ENCODE measurements at regions not wholly inside any gene's neighbourhood (a gene's known extent, or its start where the extent isn't known, plus 50 kb on each side); places are given as distances from the start of the nearest gene placed in this dataset.

DNA sequence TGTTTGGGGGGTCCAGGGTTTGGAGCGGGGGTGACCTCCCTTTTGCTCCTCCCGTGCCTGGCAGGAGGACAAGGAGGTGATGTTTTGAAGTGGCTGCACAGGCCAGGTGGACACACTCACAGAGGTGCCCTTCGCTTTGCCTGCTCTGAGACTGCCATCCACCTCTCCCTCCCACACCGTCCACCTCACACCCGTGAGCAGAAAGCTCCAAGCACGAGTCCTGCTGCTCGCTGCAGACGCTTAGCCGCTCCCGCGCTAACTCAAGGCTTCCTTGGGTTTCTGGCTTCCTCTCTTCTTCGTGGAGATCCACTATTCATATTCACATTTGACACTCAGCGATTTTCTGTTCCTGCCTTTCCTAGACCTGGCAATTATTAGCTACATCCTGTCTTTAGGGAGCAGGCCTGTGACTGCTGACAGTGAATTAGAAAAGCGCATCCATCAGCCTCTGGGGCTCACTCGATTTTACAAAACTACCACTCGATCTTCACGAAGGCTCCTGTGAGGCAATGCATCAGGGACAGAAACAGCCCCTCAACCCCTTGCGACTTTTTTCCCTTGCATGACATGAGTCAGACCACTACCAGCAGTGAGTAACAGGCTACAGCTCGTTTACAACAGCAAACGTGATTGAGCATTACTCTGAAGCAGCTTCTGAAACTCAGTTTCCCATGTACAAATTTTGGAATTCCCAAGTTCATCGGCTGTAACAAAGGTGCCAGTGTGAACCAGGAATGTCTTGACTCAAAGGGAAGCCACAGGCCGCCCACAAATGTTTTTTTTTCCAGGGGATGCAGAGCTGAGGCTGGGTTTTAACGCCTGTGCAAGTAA is 238.7 kb upstream of the SOX11 start:
- H4K20me1 ChIP-seq (ENCODE audit: control insufficient read depth, insufficient read depth, low read depth, low read length), result no peaks in the 10 kb centered on the region
- H3K4me1 ChIP-seq (ENCODE audit: control insufficient read depth, low read length), result no peaks in the 10 kb centered on the region
- no peaks in the 10 kb centered on the region for H3K79me2 ChIP-seq (ENCODE audit: control insufficient read depth, low read length)
- H3K4me2 ChIP-seq (ENCODE audit: low read length), result no peak overlapping the region
- no peaks in the 10 kb centered on the region for H3F3A ChIP-seq (ENCODE audit: control insufficient read depth, insufficient read depth)
- no peak overlapping the region for H3K27ac ChIP-seq (ENCODE audit: low read depth, low read length)
- no peaks in the 10 kb centered on the region for H3K27me3 ChIP-seq (ENCODE audit: control insufficient read depth, low read length)
- H3K9me3 ChIP-seq (ENCODE audit: control insufficient read depth, insufficient read depth, low read length), result no peaks in the 10 kb centered on the region
- H3K9me2 ChIP-seq (replicated peaks; ENCODE audit: control insufficient read depth, low read length), result no peaks in the 10 kb centered on the region
- no peaks in the 10 kb centered on the region for H3K36me3 ChIP-seq (ENCODE audit: control insufficient read depth, low read length)
- TF ChIP-seq EZH2phosphoT487 (IDR thresholded peaks at IDR 0.05; ENCODE audit: borderline replicate concordance, low read length), result no peak
- TF ChIP-seq, protein P1, sequence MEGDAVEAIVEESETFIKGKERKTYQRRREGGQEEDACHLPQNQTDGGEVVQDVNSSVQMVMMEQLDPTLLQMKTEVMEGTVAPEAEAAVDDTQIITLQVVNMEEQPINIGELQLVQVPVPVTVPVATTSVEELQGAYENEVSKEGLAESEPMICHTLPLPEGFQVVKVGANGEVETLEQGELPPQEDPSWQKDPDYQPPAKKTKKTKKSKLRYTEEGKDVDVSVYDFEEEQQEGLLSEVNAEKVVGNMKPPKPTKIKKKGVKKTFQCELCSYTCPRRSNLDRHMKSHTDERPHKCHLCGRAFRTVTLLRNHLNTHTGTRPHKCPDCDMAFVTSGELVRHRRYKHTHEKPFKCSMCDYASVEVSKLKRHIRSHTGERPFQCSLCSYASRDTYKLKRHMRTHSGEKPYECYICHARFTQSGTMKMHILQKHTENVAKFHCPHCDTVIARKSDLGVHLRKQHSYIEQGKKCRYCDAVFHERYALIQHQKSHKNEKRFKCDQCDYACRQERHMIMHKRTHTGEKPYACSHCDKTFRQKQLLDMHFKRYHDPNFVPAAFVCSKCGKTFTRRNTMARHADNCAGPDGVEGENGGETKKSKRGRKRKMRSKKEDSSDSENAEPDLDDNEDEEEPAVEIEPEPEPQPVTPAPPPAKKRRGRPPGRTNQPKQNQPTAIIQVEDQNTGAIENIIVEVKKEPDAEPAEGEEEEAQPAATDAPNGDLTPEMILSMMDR (IDR thresholded peaks at IDR 0.05; ENCODE audit: low read depth, low read length, poor library complexity, severe bottlenecking), result no peak
- H3K4me3 ChIP-seq (ENCODE audit: low read length), result no peak overlapping the region

DNA sequence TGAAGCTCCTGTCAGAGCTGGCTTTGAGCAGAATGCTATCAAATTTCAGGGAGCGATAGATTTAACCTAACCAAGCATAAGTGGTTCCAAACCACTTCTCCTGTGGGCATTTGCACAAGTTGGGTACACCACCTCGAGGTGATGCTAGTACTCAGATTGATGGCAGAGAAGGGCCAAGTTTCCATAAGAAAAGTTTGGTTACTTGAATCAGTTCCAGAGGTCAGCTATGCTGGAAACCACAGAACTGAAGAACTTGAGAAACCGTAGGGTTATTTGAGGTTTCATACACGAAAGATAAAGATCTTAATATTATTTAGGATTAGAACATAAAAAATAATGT is 238.2 kb upstream of the SOX11 start:
- no peak overlapping the region for H3K4me3 ChIP-seq (ENCODE audit: low read length)
- no peaks in the 10 kb centered on the region for H4K20me1 ChIP-seq (ENCODE audit: control insufficient read depth, insufficient read depth, low read depth, low read length)
- TF ChIP-seq, protein P1 (IDR thresholded peaks at IDR 0.05; ENCODE audit: low read depth, low read length, poor library complexity, severe bottlenecking), result no peak
- no peaks in the 10 kb centered on the region for H3K27me3 ChIP-seq (ENCODE audit: control insufficient read depth, low read length)
- no peak overlapping the region for H3K27ac ChIP-seq (ENCODE audit: low read depth, low read length)
- H3K4me2 ChIP-seq (ENCODE audit: low read length), result no peak overlapping the region
- H3K9me3 ChIP-seq (ENCODE audit: control insufficient read depth, insufficient read depth, low read length), result no peaks in the 10 kb centered on the region
- H3K9me2 ChIP-seq (replicated peaks; ENCODE audit: control insufficient read depth, low read length), result no peaks in the 10 kb centered on the region
- H3K4me1 ChIP-seq (ENCODE audit: control insufficient read depth, low read length), result no peaks in the 10 kb centered on the region
- no peaks in the 10 kb centered on the region for H3F3A ChIP-seq (ENCODE audit: control insufficient read depth, insufficient read depth)
- no peaks in the 10 kb centered on the region for H3K36me3 ChIP-seq (ENCODE audit: control insufficient read depth, low read length)
- H3K79me2 ChIP-seq (ENCODE audit: control insufficient read depth, low read length), result no peaks in the 10 kb centered on the region

DNA sequence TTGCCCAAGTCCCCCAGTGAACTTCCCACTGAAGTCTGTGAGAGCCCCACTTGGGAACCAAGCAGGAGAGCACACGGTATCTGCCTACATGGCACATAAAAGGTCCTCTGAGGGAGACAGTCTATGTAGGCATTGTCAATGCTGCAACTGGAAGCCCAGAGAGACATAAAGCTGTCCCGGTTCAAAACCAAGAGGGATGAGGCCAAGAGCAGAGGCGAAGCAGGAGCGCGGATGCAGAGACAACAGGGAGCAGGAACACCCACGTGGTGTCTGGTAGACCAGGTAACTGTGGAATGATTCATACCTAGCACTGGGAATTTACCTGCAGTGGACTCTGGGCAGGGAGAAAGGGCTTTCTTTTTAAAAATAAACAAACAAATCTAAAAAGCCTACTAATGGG is 233.1 kb upstream of the SOX11 start:
- TF ChIP-seq EZH2phosphoT487 (IDR thresholded peaks at IDR 0.05; ENCODE audit: borderline replicate concordance, low read length), result no peak
- TF ChIP-seq, protein P1 (IDR thresholded peaks at IDR 0.05; ENCODE audit: low read depth, low read length, poor library complexity, severe bottlenecking), result no peak
- H3K4me1 ChIP-seq (ENCODE audit: control insufficient read depth, low read length), result no peaks in the 10 kb centered on the region
- H4K20me1 ChIP-seq (ENCODE audit: control insufficient read depth, insufficient read depth, low read depth, low read length), result no peaks in the 10 kb centered on the region

More for the DNA sequence above, 233.1 kb upstream of the SOX11 start:
- Histone ChIP-seq H3K4me3 (ENCODE audit: low read length) (no peak overlapping the region), H3K27ac (ENCODE audit: low read depth, low read length) (no peak overlapping the region), H3F3A (ENCODE audit: control insufficient read depth, insufficient read depth) (no peaks in the 10 kb centered on the region), H3K9me3 (ENCODE audit: control insufficient read depth, insufficient read depth, low read length) (no peaks in the 10 kb centered on the region), H3K79me2 (ENCODE audit: control insufficient read depth, low read length) (no peaks in the 10 kb centered on the region), H3K9me2 (replicated peaks; ENCODE audit: control insufficient read depth, low read length) (no peaks in the 10 kb centered on the region), H3K4me2 (ENCODE audit: low read length) (no peak overlapping the region), H3K36me3 (ENCODE audit: control insufficient read depth, low read length) (no peaks in the 10 kb centered on the region), H3K27me3 (ENCODE audit: control insufficient read depth, low read length) (no peaks in the 10 kb centered on the region)
